ENCODE measurements at regions not wholly inside any gene's neighbourhood (a gene's known extent, or its start where the extent isn't known, plus 50 kb on each side); places are given as distances from the start of the nearest gene placed in this dataset.

GRCh38 chr22:49514641-49515040 is 313.0 kb downstream of the BRD1 start:
- no peak for TF ChIP-seq ZNF70 (CRISPR knock-in tag; IDR thresholded peaks at IDR 0.05)
- no peak for TF ChIP-seq CSDC2 (CRISPR knock-in tag; IDR thresholded peaks at IDR 0.05)
- no peak for TF ChIP-seq SNAI2 (CRISPR knock-in tag; IDR thresholded peaks at IDR 0.05)
- no peak for TF ChIP-seq RARB (CRISPR knock-in tag; IDR thresholded peaks at IDR 0.05)
- TF ChIP-seq ZNF565 (CRISPR knock-in tag; conservative IDR thresholded peaks at IDR 0.05; ENCODE audit: low read depth) = no peak
- TF ChIP-seq ZFP30 (CRISPR knock-in tag; IDR thresholded peaks at IDR 0.05) = no peak
- no peak for TF ChIP-seq ZNF8 (CRISPR knock-in tag; IDR thresholded peaks at IDR 0.05)
- no peak for TF ChIP-seq OSR1 (CRISPR knock-in tag; IDR thresholded peaks at IDR 0.05)
- TF ChIP-seq POU6F1 (CRISPR knock-in tag; IDR thresholded peaks at IDR 0.05; ENCODE audit: borderline replicate concordance, low read depth) = no peak
- no peak for TF ChIP-seq ISL1 (CRISPR knock-in tag; IDR thresholded peaks at IDR 0.05)
- TF ChIP-seq CREB5 (CRISPR knock-in tag; IDR thresholded peaks at IDR 0.05; ENCODE audit: low read depth) = no peak
- no peak for TF ChIP-seq PATZ1 (CRISPR knock-in tag; IDR thresholded peaks at IDR 0.05; ENCODE audit: borderline replicate concordance)
- no peak for TF ChIP-seq ZFP3 (CRISPR knock-in tag; IDR thresholded peaks at IDR 0.05)
- no peak for TF ChIP-seq BACH2 (CRISPR knock-in tag; IDR thresholded peaks at IDR 0.05; ENCODE audit: borderline replicate concordance)
- TF ChIP-seq ESRRG (CRISPR knock-in tag; IDR thresholded peaks at IDR 0.05) = no peak
- no peak for ATAC-seq

- no peak for ATAC-seq
- TF ChIP-seq ZNF8 (CRISPR knock-in tag; IDR thresholded peaks at IDR 0.05) (no peak), ZC3H10 (CRISPR knock-in tag; IDR thresholded peaks at IDR 0.05) (no peak), PATZ1 (CRISPR knock-in tag; IDR thresholded peaks at IDR 0.05; ENCODE audit: borderline replicate concordance) (no peak), ZNF70 (CRISPR knock-in tag; IDR thresholded peaks at IDR 0.05) (no peak), OSR1 (CRISPR knock-in tag; IDR thresholded peaks at IDR 0.05) (no peak), TOX (CRISPR knock-in tag; IDR thresholded peaks at IDR 0.05; ENCODE audit: borderline replicate concordance) (no peak), ISL1 (CRISPR knock-in tag; IDR thresholded peaks at IDR 0.05) (no peak), CREB5 (CRISPR knock-in tag; IDR thresholded peaks at IDR 0.05; ENCODE audit: low read depth) (no peak)
Observed at GRCh38 chr22:49514211-49514610, 313.5 kb downstream of the BRD1 start.

- TF ChIP-seq ARNTL (CRISPR knock-in tag; IDR thresholded peaks at IDR 0.05; ENCODE audit: borderline replicate concordance, low read depth) (no peak), BACH2 (CRISPR knock-in tag; IDR thresholded peaks at IDR 0.05; ENCODE audit: borderline replicate concordance) (no peak), CSRNP3 (CRISPR knock-in tag; IDR thresholded peaks at IDR 0.05) (no peak), ZFP30 (CRISPR knock-in tag; IDR thresholded peaks at IDR 0.05) (no peak), SNAI2 (CRISPR knock-in tag; IDR thresholded peaks at IDR 0.05) (no peak), ZNF70 (CRISPR knock-in tag; IDR thresholded peaks at IDR 0.05) (no peak), RARB (CRISPR knock-in tag; IDR thresholded peaks at IDR 0.05) (no peak), OSR1 (CRISPR knock-in tag; IDR thresholded peaks at IDR 0.05) (no peak), TSHZ2 (CRISPR knock-in tag; IDR thresholded peaks at IDR 0.05) (no peak), ZNF565 (CRISPR knock-in tag; conservative IDR thresholded peaks at IDR 0.05; ENCODE audit: low read depth) (no peak), PPARA (CRISPR knock-in tag; IDR thresholded peaks at IDR 0.05; ENCODE audit: borderline replicate concordance) (no peak), ZNF8 (CRISPR knock-in tag; IDR thresholded peaks at IDR 0.05) (no peak), ZFP3 (CRISPR knock-in tag; IDR thresholded peaks at IDR 0.05) (no peak), ESRRG (CRISPR knock-in tag; IDR thresholded peaks at IDR 0.05) (no peak), ZC3H10 (CRISPR knock-in tag; IDR thresholded peaks at IDR 0.05) (no peak), GLIS3 (CRISPR knock-in tag; IDR thresholded peaks at IDR 0.05) (no peak), TCF4 (CRISPR knock-in tag; IDR thresholded peaks at IDR 0.05; ENCODE audit: borderline replicate concordance) (no peak), CSDC2 (CRISPR knock-in tag; IDR thresholded peaks at IDR 0.05) (no peak)
- ATAC-seq = no peak
Observed at GRCh38 chr22:49513358-49513851, 314.3 kb downstream of the BRD1 start.

All from SK-N-SH treated with all-trans-retinoic acid at 6 μM for 48 hours (cell line).